Fibroblast of pulmonary artery (primary cell): ENCODE measurements at regions not wholly inside any gene's neighbourhood (a gene's known extent, or its start where the extent isn't known, plus 50 kb on each side); places are given as distances from the start of the nearest gene placed in this dataset.

Experiments used
- DNase-seq: peaks from one replicate; pipeline ENCODE4 v3.0.0-alpha.2; 2010; ENCODE audit warnings: low read depth
- H3K4me3 ChIP-seq: replicated peaks from 2 replicates; pipeline ENCODE4 v1.5.1; 2011; ENCODE audit warnings: low read depth, mild to moderate bottlenecking, control low read depth, low read length, moderate library complexity
- TF ChIP-seq, protein P1 (sequence below): IDR thresholded peaks from 2 replicates; pipeline ENCODE4 v1.5.1; 2011; ENCODE audit warnings: mild to moderate bottlenecking, control low read depth, low read length, inconsistent platforms; ENCODE audit errors: missing control alignments

DNA sequence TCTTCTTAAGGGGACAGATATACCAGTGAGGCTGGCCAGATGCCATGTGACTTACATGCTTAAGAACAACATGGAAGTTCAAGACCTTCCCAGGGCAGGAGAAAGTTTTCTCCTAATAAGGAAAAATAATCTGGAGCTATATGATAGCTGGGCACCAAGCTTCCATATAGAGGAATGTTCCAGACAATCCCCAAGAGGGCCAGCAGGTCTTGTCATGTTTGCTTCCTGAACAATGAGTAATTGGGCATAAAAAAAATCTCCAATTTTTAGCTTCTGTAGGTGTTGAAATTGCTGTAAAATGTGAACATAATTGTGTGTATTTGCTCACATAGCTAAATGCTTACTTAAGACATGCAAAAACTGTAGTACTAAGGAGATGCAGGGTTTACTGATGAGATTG is 809.5 kb upstream of the PIK3C3 start:
- no peak overlapping the region for H3K4me3 ChIP-seq
- peak; percentile 33 for DNase-seq
- TF ChIP-seq, protein P1, sequence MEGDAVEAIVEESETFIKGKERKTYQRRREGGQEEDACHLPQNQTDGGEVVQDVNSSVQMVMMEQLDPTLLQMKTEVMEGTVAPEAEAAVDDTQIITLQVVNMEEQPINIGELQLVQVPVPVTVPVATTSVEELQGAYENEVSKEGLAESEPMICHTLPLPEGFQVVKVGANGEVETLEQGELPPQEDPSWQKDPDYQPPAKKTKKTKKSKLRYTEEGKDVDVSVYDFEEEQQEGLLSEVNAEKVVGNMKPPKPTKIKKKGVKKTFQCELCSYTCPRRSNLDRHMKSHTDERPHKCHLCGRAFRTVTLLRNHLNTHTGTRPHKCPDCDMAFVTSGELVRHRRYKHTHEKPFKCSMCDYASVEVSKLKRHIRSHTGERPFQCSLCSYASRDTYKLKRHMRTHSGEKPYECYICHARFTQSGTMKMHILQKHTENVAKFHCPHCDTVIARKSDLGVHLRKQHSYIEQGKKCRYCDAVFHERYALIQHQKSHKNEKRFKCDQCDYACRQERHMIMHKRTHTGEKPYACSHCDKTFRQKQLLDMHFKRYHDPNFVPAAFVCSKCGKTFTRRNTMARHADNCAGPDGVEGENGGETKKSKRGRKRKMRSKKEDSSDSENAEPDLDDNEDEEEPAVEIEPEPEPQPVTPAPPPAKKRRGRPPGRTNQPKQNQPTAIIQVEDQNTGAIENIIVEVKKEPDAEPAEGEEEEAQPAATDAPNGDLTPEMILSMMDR, result no peak

- TF ChIP-seq, protein P1, result no peak
- H3K4me3 ChIP-seq, result no peak overlapping the region
- DNase-seq, result peak; percentile 83
These were observed 810.6 kb upstream of the PIK3C3 start for GRCh38 chr18:41144441-41144840.

DNA sequence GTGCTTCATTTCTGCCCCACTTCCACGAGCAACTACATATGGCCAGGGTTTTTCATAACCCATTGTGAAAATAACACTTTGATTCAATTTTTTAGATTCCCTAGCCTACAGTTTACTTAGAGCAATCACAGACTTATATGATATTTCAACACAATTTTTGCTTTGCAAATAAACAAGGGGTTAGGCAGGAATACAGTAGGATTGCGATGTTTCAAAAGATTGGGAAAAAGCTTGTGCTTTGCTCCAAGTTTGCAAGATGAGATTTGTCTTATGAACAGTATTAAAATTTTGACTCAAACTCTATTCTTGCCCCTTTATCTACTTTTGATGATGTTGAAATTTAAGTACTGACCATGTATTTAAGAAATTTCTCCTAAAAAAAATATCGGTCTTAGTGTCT is 814.5 kb upstream of the PIK3C3 start:
- TF ChIP-seq, protein P1, result no peak
- no peak for DNase-seq

GRCh38 chr18:41135146-41135545 is 819.9 kb upstream of the PIK3C3 start:
- no peak for DNase-seq
- TF ChIP-seq, protein P1, result no peak
- no peak overlapping the region for H3K4me3 ChIP-seq

More for the DNA sequence above, 814.5 kb upstream of the PIK3C3 start:
- no peak overlapping the region for H3K4me3 ChIP-seq

GRCh38 chr18:41134426-41134825 is 820.6 kb upstream of the PIK3C3 start:
- no peak for DNase-seq
- TF ChIP-seq, protein P1, result no peak
- H3K4me3 ChIP-seq, result no peak overlapping the region

DNA sequence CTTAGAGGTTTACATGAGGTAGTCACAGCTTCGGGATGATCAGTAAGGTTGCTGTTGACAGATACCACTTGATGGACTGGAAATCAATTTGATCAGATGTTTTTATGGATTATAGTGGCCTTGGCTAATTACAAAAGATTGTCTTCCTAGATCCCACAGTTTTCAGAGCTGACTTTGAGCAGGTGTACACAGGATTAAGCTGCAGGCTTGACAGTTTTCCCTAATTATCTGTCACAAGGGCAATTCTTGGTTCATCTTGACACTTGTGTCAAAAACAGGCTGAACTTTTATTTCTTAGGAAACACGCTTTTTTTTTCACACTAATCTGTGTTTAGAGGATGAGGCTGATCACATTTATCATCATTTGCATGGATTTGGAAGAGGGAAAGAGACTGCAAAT is 824.0 kb upstream of the PIK3C3 start:
- TF ChIP-seq, protein P1, result no peak
- no peak overlapping the region for H3K4me3 ChIP-seq
- no peak for DNase-seq

- TF ChIP-seq, protein P1, result no peak
- DNase-seq, result peak; percentile 38
These were observed 826.5 kb upstream of the PIK3C3 start for GRCh38 chr18:41128545-41128944.

More at GRCh38 chr18:41128545-41128944, 826.5 kb upstream of the PIK3C3 start:
- H3K4me3 ChIP-seq, result no peak overlapping the region
